HFF-Myc (cell line): ENCODE measurements at regions not wholly inside any gene's neighbourhood (a gene's known extent, or its start where the extent isn't known, plus 50 kb on each side); places are given as distances from the start of the nearest gene placed in this dataset.
"Not testable (repeated sequence)": the region's sequence is repeated elsewhere in the genome, so short reads cannot be mapped to it uniquely, and the experiment has no call there.

Source experiments
- DNase-seq: peaks from one replicate; pipeline ENCODE4 v3.0.0-alpha.2; 2011; ENCODE audit warnings: low read depth; ENCODE audit errors: extremely low read depth
- H3K4me3 ChIP-seq: replicated peaks from 2 replicates; pipeline ENCODE4 v1.5.1; 2011; ENCODE audit warnings: low read depth, mild to moderate bottlenecking, control low read depth, low read length
- TF ChIP-seq, protein P1 (sequence below): IDR thresholded peaks from 2 replicates; pipeline ENCODE4 v1.5.1; 2012; ENCODE audit warnings: mild to moderate bottlenecking, low read depth, low read length, control low read depth; ENCODE audit errors: missing control alignments

DNA sequence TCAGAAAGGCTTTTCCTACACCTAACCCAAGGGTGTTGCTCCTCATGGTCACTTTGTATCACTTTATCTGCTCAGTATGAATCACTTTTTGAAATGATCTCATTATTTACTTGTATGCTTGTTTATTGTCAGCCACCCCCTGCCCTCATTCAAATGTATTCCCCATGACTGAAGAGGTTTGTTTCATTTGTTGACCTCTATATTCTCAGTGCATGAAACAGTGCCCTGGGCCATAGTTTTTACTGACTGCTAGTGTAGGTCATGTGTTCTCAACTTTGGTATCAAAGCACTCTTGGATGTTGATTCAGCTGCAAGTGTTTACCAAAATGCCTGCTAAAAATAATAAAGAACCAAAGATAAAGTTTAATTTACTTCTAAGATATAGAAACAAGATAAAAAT is 381.7 kb upstream of the ARPP21 start:
- DNase-seq: no peak

DNA sequence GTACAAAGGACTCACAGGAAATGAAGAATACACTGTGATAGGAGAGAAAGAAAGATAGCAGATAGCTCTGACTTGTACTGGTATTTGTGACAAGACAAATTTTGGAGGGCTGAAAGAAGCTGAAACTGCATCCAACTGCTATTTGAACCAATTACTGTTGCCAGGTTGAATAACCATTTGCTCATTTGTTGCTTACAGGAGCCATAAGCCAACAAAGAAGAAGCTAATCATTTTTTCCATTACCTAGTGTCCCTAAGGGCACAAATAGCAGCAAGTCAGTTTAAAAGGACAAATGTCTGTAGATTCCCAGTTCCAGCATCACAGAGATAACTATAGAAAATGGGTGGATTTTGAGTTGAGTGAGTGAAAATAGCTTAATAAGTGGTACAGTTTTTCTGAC is 376.9 kb upstream of the ARPP21 start:
- H3K4me3 ChIP-seq: no peak overlapping the region
- no peak for DNase-seq
- TF ChIP-seq, protein P1, sequence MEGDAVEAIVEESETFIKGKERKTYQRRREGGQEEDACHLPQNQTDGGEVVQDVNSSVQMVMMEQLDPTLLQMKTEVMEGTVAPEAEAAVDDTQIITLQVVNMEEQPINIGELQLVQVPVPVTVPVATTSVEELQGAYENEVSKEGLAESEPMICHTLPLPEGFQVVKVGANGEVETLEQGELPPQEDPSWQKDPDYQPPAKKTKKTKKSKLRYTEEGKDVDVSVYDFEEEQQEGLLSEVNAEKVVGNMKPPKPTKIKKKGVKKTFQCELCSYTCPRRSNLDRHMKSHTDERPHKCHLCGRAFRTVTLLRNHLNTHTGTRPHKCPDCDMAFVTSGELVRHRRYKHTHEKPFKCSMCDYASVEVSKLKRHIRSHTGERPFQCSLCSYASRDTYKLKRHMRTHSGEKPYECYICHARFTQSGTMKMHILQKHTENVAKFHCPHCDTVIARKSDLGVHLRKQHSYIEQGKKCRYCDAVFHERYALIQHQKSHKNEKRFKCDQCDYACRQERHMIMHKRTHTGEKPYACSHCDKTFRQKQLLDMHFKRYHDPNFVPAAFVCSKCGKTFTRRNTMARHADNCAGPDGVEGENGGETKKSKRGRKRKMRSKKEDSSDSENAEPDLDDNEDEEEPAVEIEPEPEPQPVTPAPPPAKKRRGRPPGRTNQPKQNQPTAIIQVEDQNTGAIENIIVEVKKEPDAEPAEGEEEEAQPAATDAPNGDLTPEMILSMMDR: no peak

More for the DNA sequence above, 381.7 kb upstream of the ARPP21 start:
- TF ChIP-seq, protein P1: no peak
- no peak overlapping the region for H3K4me3 ChIP-seq

DNA sequence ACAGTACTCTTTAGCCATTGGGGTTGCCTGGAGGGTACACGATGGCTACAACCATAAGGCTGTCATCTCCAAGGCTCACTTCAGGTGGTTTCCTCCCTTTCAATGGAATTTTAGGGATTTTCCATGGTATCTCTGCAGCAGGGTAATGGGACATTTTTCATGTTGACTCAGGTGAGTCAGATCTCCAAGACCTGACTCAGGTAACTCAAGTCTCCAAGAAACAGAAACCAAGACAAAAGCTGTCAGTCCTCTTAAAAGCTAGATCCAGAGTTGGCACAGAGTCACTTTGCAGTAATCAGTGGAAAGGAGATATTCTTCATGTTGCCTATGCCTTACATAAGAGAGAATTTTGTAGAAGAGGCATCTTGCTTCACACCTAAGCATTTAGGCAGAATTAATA is 375.8 kb upstream of the ARPP21 start:
- no peak overlapping the region for H3K4me3 ChIP-seq
- no peak for DNase-seq
- TF ChIP-seq, protein P1: no peak

DNA sequence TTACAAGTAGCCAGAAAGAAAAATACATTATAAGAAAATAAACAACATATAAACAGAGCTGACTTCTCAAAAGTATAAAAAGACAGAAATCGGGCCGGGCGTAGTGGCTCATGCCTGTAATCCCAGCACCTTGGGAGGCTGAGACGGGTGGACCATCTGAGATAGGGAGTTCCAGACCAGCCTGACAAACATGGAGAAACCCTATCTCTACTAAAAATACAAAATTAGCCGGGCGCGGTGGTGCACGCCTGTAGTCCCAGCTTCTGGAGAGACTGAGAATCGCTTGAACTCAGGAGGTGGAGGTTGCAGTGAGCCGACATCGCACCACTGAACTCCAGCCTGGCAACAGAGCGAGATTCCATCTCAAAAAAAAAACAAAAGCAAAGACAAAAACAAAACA is 373.3 kb upstream of the ARPP21 start:
- not testable (repeated sequence) for DNase-seq, H3K4me3 ChIP-seq

DNA sequence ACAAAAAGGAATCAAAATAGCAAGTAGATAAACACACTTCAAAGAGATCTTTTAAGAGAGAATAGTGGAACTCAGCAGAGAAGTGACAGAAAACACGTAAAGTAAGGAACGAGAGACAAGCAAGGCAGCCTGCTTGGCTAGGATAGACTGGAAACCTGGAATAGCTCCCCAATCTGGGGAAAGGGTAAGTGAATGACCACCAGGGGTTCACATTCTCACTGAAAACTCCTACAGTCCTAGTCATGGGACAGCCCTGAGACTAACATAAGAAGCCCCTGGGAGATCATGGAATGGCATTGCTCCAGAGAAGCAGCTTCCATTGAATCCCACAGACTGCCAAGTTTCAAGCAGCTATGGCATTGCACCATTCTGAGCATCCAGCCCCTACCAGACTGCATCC is 363.6 kb upstream of the ARPP21 start:
- H3K4me3 ChIP-seq: no peak overlapping the region
- DNase-seq: no peak
- TF ChIP-seq, protein P1: no peak

DNA sequence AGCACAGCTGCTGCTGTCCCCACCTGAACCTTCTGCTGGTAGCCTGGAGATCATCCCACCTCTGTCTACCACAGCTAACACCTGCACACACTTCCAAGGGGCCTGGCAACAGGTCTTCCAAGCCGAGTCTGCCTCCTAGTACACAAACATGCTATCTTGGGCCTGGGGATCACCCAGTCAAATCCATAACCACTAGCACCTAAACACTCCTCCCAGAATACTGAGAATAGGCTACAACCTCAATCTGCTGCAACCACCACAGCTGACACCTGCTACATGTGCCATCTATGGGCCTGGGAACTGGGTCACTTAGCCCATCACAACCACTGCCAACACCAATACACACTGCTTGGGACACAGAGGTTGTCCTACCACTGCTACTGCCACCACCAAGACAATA is 362.8 kb upstream of the ARPP21 start:
- no peak overlapping the region for H3K4me3 ChIP-seq
- TF ChIP-seq, protein P1: no peak
- no peak for DNase-seq

DNA sequence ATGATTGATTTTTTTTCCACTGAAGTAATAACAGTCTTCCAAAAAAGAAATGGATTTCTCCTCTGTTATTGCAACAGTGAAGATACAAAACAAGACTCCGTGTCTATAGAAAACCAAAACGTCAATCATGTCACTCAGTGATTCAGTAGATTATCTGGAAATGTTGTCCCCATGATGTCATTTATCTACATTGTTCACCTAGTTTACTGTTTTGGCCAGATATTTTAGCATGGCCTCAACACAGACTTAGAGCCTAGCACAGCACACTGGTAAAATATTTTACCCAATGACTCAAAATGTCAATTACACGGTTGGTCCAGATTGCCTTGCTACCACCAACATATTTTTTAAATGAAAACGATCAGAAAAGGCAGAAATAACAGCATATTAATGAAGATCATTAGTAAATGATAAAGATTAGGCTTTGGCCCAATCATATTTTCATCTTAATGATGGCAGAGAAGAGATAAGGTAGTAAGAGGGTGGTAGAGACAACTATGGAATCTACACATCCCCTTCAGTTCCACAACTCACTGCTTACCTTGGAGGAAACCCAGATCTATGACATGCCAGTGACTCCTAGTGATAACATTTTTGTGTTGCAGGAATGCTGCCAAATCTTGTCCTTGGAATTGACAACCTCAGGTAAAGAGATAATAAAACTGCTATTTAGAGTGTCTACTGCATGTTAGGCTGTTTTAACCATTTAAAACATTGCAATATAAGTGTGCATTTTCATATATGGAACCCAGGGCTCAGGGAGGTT is 347.7 kb upstream of the ARPP21 start:
- TF ChIP-seq, protein P1: no peak
- DNase-seq: no peak
- no peak overlapping the region for H3K4me3 ChIP-seq
